Gastrocnemius medialis (tissue), 4 donors: ENCODE measurements at regions not wholly inside any gene's neighbourhood (a gene's known extent, or its start where the extent isn't known, plus 50 kb on each side); places are given as distances from the start of the nearest gene placed in this dataset.

Source experiments
- ATAC-seq, 2 donors: fragments of 150-250 bp; one replicate each; pipeline ENCODE4 v1.9.1; 2016
- DNase-seq, 2 donors: peaks; one replicate each; pipeline ENCODE4 v3.0.0-alpha.2; 2019
- H3K27ac ChIP-seq, 4 donors: fragments of 200-600 bp; sonication (generic); 1 replicate in 1 of 4; 2 replicates in 3 of 4; pipeline ENCODE4 v1.5.1; 2016 to 2018; ENCODE audit warnings: mild to moderate bottlenecking in 2 of 4, moderate library complexity in 1 of 4
- H3K27me3 ChIP-seq, 3 donors: fragments of 200-600 bp; sonication (generic) in 2 of 3; 1 replicate in 1 of 3; 2 replicates in 2 of 3; pipeline versions ENCODE4 v1.5.1 to v1.6.0; 2016 to 2019; ENCODE audit warnings: mild to moderate bottlenecking in 1 of 3, moderate library complexity in 1 of 3
- H3K36me3 ChIP-seq, 2 donors: fragments of 200-600 bp; sonication (generic) in 1 of 2; one replicate each; pipeline ENCODE4 v1.5.1; 2017 to 2018
- H3K4me1 ChIP-seq, 2 donors: fragments of 200-600 bp; sonication (generic) in 1 of 2; one replicate each; pipeline ENCODE4 v1.5.1; 2016 to 2017; ENCODE audit warnings: mild to moderate bottlenecking in 2 of 2
- H3K4me3 ChIP-seq, 4 donors: fragments of 200-600 bp; sonication (generic) in 3 of 4; 1 replicate in 1 of 4; 2 replicates in 3 of 4; pipeline ENCODE4 v1.5.1; 2016 to 2019; ENCODE audit warnings: mild to moderate bottlenecking in 2 of 4
- H3K9me3 ChIP-seq, 3 donors: fragments of 200-600 bp; sonication (generic) in 2 of 3; 1 replicate in 1 of 3; 2 replicates in 2 of 3; pipeline ENCODE4 v1.5.1; 2016 to 2019
- CTCF ChIP-seq, 5 experiments: fragments of 450-650 bp in 3 of 5; fragments of 200-600 bp in 2 of 5; sonication (generic) in 2 of 5; IDR thresholded peaks in 4 of 5; conservative IDR thresholded peaks in 1 of 5; 1 replicate in 4 of 5; 2 replicates in 1 of 5; pipeline ENCODE4 v1.5.1; 2016 to 2019; ENCODE audit warnings: antibody characterized with exemption in 5 of 5, mild to moderate bottlenecking in 3 of 5, moderate library complexity in 3 of 5
- POLR2A ChIP-seq, 2 donors: fragments of 450-650 bp; IDR thresholded peaks; one replicate each; pipeline ENCODE4 v1.6.1; 2017; ENCODE audit warnings: antibody characterized with exemption in 2 of 2, mild to moderate bottlenecking in 2 of 2, moderate library complexity in 2 of 2
- in situ Hi-C, 4 donors: fragments of 200-750 bp; cut with MboI; loops; one replicate each; pipeline versions ENCODE4 v1.15.0 to v1.8.0; 2017; ENCODE audit warnings: low sequenced_read_pairs in 4 of 4
- intact Hi-C: fragments of 100-400 bp; cut with DNase I; formaldehyde crosslinking; loops from one replicate; pipeline ENCODE4 v1.15.1; 2023; ENCODE audit warnings: low total_unique reads

GRCh38 chr22:47372111-47372581, 609.7 kb downstream of the TBC1D22A start:
- in situ Hi-C loops (no loop called here), intact Hi-C loops (no loop called here)
- H3K27me3 ChIP-seq = peaks cover 0 to 2% (median 0%) of the 10 kb centered on the region in 3 donors

GRCh38 chr22:47371263-47372090, 609.0 kb downstream of the TBC1D22A start:
- intact Hi-C loops = no loop called here
- Histone ChIP-seq H3K9me3 (no peaks in the 10 kb centered on the region), H3K4me1 (no peaks in the 10 kb centered on the region), H3K27ac (no peak overlapping the region), H3K4me3 (no peak overlapping the region), H3K27me3 (peaks cover 0 to 2% (median 0%) of the 10 kb centered on the region in 3 donors), H3K36me3 (no peaks in the 10 kb centered on the region)
- no peak for ATAC-seq
- DNase-seq = no peak
- TF ChIP-seq POLR2A (IDR thresholded peaks at IDR 0.05) (no peak), CTCF (IDR thresholded peaks at IDR 0.05 in 4 of 5, conservative IDR thresholded peaks at IDR 0.05 in 1 of 5) (no peak)
- in situ Hi-C loops = no loop called here

More at GRCh38 chr22:47372111-47372581, 609.7 kb downstream of the TBC1D22A start:
- Histone ChIP-seq H3K9me3 (no peaks in the 10 kb centered on the region), H3K36me3 (no peaks in the 10 kb centered on the region), H3K4me3 (no peak overlapping the region), H3K27ac (no peak overlapping the region), H3K4me1 (no peaks in the 10 kb centered on the region)
- no peak for DNase-seq
- no peak for ATAC-seq
- no peak for TF ChIP-seq POLR2A (IDR thresholded peaks at IDR 0.05)
- no peak for TF ChIP-seq CTCF (IDR thresholded peaks at IDR 0.05 in 4 of 5, conservative IDR thresholded peaks at IDR 0.05 in 1 of 5)

GRCh38 chr22:47370448-47371262, 608.2 kb downstream of the TBC1D22A start:
- Histone ChIP-seq H3K36me3 (no peaks in the 10 kb centered on the region), H3K27me3 (peaks cover 0 to 2% (median 0%) of the 10 kb centered on the region in 3 donors), H3K4me3 (no peak overlapping the region), H3K27ac (no peak overlapping the region), H3K9me3 (no peaks in the 10 kb centered on the region), H3K4me1 (no peaks in the 10 kb centered on the region)
- ATAC-seq = no peak
- in situ Hi-C loops = no loop called here
- DNase-seq = no peak
- intact Hi-C loops = no loop called here
- TF ChIP-seq CTCF (IDR thresholded peaks at IDR 0.05 in 4 of 5, conservative IDR thresholded peaks at IDR 0.05 in 1 of 5) (no peak), POLR2A (IDR thresholded peaks at IDR 0.05) (no peak)

- Histone ChIP-seq H3K27ac (no peak overlapping the region), H3K27me3 (no peaks in the 10 kb centered on the region), H3K36me3 (no peaks in the 10 kb centered on the region), H3K9me3 (no peaks in the 10 kb centered on the region), H3K4me1 (no peaks in the 10 kb centered on the region), H3K4me3 (no peak overlapping the region)
- intact Hi-C loops = no loop called here
- DNase-seq (no peak), ATAC-seq (no peak)
- no peak for TF ChIP-seq POLR2A (IDR thresholded peaks at IDR 0.05)
- no peak for TF ChIP-seq CTCF (IDR thresholded peaks at IDR 0.05 in 4 of 5, conservative IDR thresholded peaks at IDR 0.05 in 1 of 5)
- in situ Hi-C loops = no loop called here
Measured at GRCh38 chr22:47369431-47370015, 607.1 kb downstream of the TBC1D22A start.
